Neural cell (in vitro differentiated cells): ENCODE measurements at regions not wholly inside any gene's neighbourhood (a gene's known extent, or its start where the extent isn't known, plus 50 kb on each side); places are given as distances from the start of the nearest gene placed in this dataset.

Experiments
- H2AFZ ChIP-seq: fragments of 200-600, 300-800 bp; sonication (generic), shearing (Covaris generic); 2 replicates; pipeline ENCODE4 v1.6.0; 2014; ENCODE audit warnings: low read depth, mild to moderate bottlenecking, antibody characterized with exemption, low read length, moderate library complexity
- H3F3A ChIP-seq: fragments of 200-600 bp; shearing (Covaris generic); 2 replicates; pipeline ENCODE4 v1.6.1; 2016; ENCODE audit warnings: mild to moderate bottlenecking, moderate library complexity, mixed read lengths, antibody characterized with exemption, low read length; ENCODE audit not compliant: insufficient read depth, poor library complexity, severe bottlenecking
- H3K27ac ChIP-seq: fragments of 200-600, 300-800 bp; sonication (generic), shearing (Covaris generic); 2 replicates; pipeline ENCODE4 v1.5.1; 2014; ENCODE audit warnings: mild to moderate bottlenecking, low read length, moderate library complexity
- H3K27me3 ChIP-seq: fragments of 300-800, 200-600 bp; sonication (generic), shearing (Covaris generic); 2 replicates; pipeline ENCODE4 v1.6.0; 2014; ENCODE audit warnings: mild to moderate bottlenecking, low read depth, low read length, moderate library complexity; ENCODE audit not compliant: insufficient read depth
- H3K36me3 ChIP-seq: fragments of 300-800, 200-600 bp; sonication (generic), shearing (Covaris generic); 2 replicates; pipeline ENCODE4 v1.5.1; 2014; ENCODE audit warnings: mild to moderate bottlenecking, antibody characterized with exemption, low read length, moderate library complexity; ENCODE audit not compliant: insufficient read depth
- H3K4me2 ChIP-seq: fragments of 300-800, 200-600 bp; sonication (generic), shearing (Covaris generic); 2 replicates; pipeline ENCODE4 v1.6.0; 2014; ENCODE audit warnings: mild to moderate bottlenecking, low read length
- H3K4me3 ChIP-seq: fragments of 300-800, 200-600 bp; sonication (generic), shearing (Covaris generic); 2 replicates; pipeline ENCODE4 v1.5.1; 2014; ENCODE audit warnings: mild to moderate bottlenecking, low read length, moderate library complexity
- H3K79me2 ChIP-seq: fragments of 200-600 bp; shearing (Covaris generic); replicated peaks from 2 replicates; pipeline ENCODE4 v1.6.0; 2014; ENCODE audit warnings: mild to moderate bottlenecking, low read length, moderate library complexity; ENCODE audit not compliant: insufficient read depth
- H3K9ac ChIP-seq: fragments of 300-800, 200-600 bp; sonication (generic), shearing (Covaris generic); 2 replicates; pipeline ENCODE4 v1.6.1; 2016; ENCODE audit warnings: mild to moderate bottlenecking, low read length, mixed read lengths
- H3K9me2 ChIP-seq: fragments of 200-600 bp; shearing (Covaris generic); 2 replicates; pipeline ENCODE4 v1.6.1; 2016; ENCODE audit warnings: mild to moderate bottlenecking, low read length, mixed read lengths; ENCODE audit not compliant: insufficient read depth
- H3K9me3 ChIP-seq: fragments of 200-600, 300-800 bp; sonication (generic), shearing (Covaris generic); 2 replicates; pipeline ENCODE4 v1.6.1; 2016; ENCODE audit warnings: mild to moderate bottlenecking, mixed run types, low read length, moderate library complexity, mixed read lengths
- H4K20me1 ChIP-seq: fragments of 200-600 bp; shearing (Covaris generic); 2 replicates; pipeline ENCODE4 v1.6.1; 2016; ENCODE audit warnings: mild to moderate bottlenecking, mixed run types; ENCODE audit not compliant: insufficient read depth
- EP300 ChIP-seq: fragments of 450-650 bp; conservative IDR thresholded peaks from 2 replicates; pipeline ENCODE4 v1.6.1; 2014; ENCODE audit warnings: antibody characterized with exemption, mild to moderate bottlenecking, moderate library complexity; ENCODE audit not compliant: poor library complexity, severe bottlenecking
- EZH2 ChIP-seq: fragments of 200-600, 300-800 bp; shearing (Covaris generic), sonication (generic); IDR thresholded peaks from 2 replicates; pipeline ENCODE4 v1.6.1; 2014; ENCODE audit warnings: antibody characterized with exemption, low read length, borderline replicate concordance, mild to moderate bottlenecking; ENCODE audit not compliant: insufficient read depth, poor library complexity, severe bottlenecking
- MXI1 ChIP-seq: fragments of 450-650 bp; conservative IDR thresholded peaks from 2 replicates; pipeline ENCODE4 v1.6.1; 2014; ENCODE audit warnings: antibody characterized with exemption, mild to moderate bottlenecking; ENCODE audit not compliant: poor library complexity, severe bottlenecking
- POLR2AphosphoS5 ChIP-seq: IDR thresholded peaks from 2 replicates; pipeline ENCODE4 v1.6.1; 2012
- RAD21 ChIP-seq: fragments of 450-650 bp; conservative IDR thresholded peaks from 2 replicates; pipeline ENCODE4 v1.6.1; 2014; ENCODE audit warnings: antibody characterized with exemption, mild to moderate bottlenecking, moderate library complexity
- TAF1 ChIP-seq: IDR thresholded peaks from 2 replicates; pipeline ENCODE4 v1.6.1; 2012; ENCODE audit warnings: low read depth
- TF ChIP-seq, protein P1 (sequence below): IDR thresholded peaks from 2 replicates; pipeline ENCODE4 v1.6.1; 2012; ENCODE audit warnings: borderline replicate concordance

GRCh38 chr4:41881981-41882624, 53.1 kb upstream of the TMEM33 start:
- H2AFZ ChIP-seq: no peak overlapping the region
- H3K4me3 ChIP-seq: peak overlapping the region; percentile 61
- H3K27ac ChIP-seq: no peak overlapping the region
- H3F3A ChIP-seq: no peaks in the 10 kb centered on the region
- no peak overlapping the region for H3K4me2 ChIP-seq
- TF ChIP-seq POLR2AphosphoS5 (peak; percentile 7), MXI1 (no peak), RAD21 (no peak), TAF1 (no peak), EP300 (no peak), EZH2 (no peak)
- TF ChIP-seq, protein P1, sequence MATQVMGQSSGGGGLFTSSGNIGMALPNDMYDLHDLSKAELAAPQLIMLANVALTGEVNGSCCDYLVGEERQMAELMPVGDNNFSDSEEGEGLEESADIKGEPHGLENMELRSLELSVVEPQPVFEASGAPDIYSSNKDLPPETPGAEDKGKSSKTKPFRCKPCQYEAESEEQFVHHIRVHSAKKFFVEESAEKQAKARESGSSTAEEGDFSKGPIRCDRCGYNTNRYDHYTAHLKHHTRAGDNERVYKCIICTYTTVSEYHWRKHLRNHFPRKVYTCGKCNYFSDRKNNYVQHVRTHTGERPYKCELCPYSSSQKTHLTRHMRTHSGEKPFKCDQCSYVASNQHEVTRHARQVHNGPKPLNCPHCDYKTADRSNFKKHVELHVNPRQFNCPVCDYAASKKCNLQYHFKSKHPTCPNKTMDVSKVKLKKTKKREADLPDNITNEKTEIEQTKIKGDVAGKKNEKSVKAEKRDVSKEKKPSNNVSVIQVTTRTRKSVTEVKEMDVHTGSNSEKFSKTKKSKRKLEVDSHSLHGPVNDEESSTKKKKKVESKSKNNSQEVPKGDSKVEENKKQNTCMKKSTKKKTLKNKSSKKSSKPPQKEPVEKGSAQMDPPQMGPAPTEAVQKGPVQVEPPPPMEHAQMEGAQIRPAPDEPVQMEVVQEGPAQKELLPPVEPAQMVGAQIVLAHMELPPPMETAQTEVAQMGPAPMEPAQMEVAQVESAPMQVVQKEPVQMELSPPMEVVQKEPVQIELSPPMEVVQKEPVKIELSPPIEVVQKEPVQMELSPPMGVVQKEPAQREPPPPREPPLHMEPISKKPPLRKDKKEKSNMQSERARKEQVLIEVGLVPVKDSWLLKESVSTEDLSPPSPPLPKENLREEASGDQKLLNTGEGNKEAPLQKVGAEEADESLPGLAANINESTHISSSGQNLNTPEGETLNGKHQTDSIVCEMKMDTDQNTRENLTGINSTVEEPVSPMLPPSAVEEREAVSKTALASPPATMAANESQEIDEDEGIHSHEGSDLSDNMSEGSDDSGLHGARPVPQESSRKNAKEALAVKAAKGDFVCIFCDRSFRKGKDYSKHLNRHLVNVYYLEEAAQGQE: no peak
- no peaks in the 10 kb centered on the region for H3K36me3 ChIP-seq
- H3K9me2 ChIP-seq: no peaks in the 10 kb centered on the region
- no peaks in the 10 kb centered on the region for H3K9me3 ChIP-seq
- peaks cover 80% of the 10 kb centered on the region for H3K27me3 ChIP-seq
- H4K20me1 ChIP-seq: no peaks in the 10 kb centered on the region
- H3K9ac ChIP-seq: no peak overlapping the region
- no peaks in the 10 kb centered on the region for H3K79me2 ChIP-seq

GRCh38 chr4:41880840-41881831, 54.1 kb upstream of the TMEM33 start:
- peak overlapping the region; percentile 16 for H3K9ac ChIP-seq
- H4K20me1 ChIP-seq: no peaks in the 10 kb centered on the region
- H3K9me2 ChIP-seq: no peaks in the 10 kb centered on the region
- no peaks in the 10 kb centered on the region for H3K79me2 ChIP-seq
- TF ChIP-seq EZH2: peak; percentile 7
- TF ChIP-seq POLR2AphosphoS5: no peak
- peak overlapping the region; percentile 61 for H3K4me3 ChIP-seq
- no peak overlapping the region for H3K4me2 ChIP-seq
- no peak overlapping the region for H3K27ac ChIP-seq
- no peaks in the 10 kb centered on the region for H3K36me3 ChIP-seq
- no peaks in the 10 kb centered on the region for H3F3A ChIP-seq
- no peaks in the 10 kb centered on the region for H3K9me3 ChIP-seq
- peaks cover 90% of the 10 kb centered on the region for H3K27me3 ChIP-seq
- no peak overlapping the region for H2AFZ ChIP-seq
